Ascending aorta (tissue), 2 donors: ENCODE measurements at regions not wholly inside any gene's neighbourhood (a gene's known extent, or its start where the extent isn't known, plus 50 kb on each side); places are given as distances from the start of the nearest gene placed in this dataset.

Experiments used
- DNase-seq, 2 donors: peaks; one replicate each; pipeline ENCODE4 v3.0.0-alpha.2; 2019; ENCODE audit warnings: low spot score in 2 of 2
- H3K27ac ChIP-seq, 2 donors: fragments of 200-600 bp; sonication (generic); one replicate each; pipeline ENCODE4 v1.5.1; 2016 to 2017; ENCODE audit warnings: mild to moderate bottlenecking in 1 of 2
- H3K27me3 ChIP-seq: fragments of 200-600 bp; sonication (generic); one replicate; pipeline ENCODE4 v1.5.1; 2017
- H3K36me3 ChIP-seq, 2 donors: fragments of 200-600 bp; sonication (generic); one replicate each; pipeline ENCODE4 v1.5.1; 2016
- H3K4me1 ChIP-seq, 2 donors: fragments of 200-600 bp; sonication (generic); one replicate each; pipeline ENCODE4 v1.5.1; 2016 to 2017; ENCODE audit warnings: mild to moderate bottlenecking in 1 of 2
- H3K4me3 ChIP-seq, 2 donors: fragments of 200-600 bp; sonication (generic); one replicate each; pipeline ENCODE4 v1.5.1; 2016 to 2017; ENCODE audit warnings: mild to moderate bottlenecking in 1 of 2
- H3K9me3 ChIP-seq, 2 donors: fragments of 200-600 bp; sonication (generic); one replicate each; pipeline ENCODE4 v1.5.1; 2016
- CTCF ChIP-seq, 3 experiments: fragments of 200-600 bp in 2 of 3; fragments of 450-650 bp in 1 of 3; sonication (generic) in 2 of 3; IDR thresholded peaks; one replicate each; pipeline ENCODE4 v1.5.1; 2016 to 2019; ENCODE audit warnings: antibody characterized with exemption in 3 of 3, mild to moderate bottlenecking in 1 of 3, moderate library complexity in 1 of 3
- intact Hi-C: fragments of 100-400 bp; cut with DNase I; formaldehyde crosslinking; loops from one replicate; pipeline ENCODE4 v1.15.1; 2023

GRCh38 chr9:1505489-1505888, 455.3 kb downstream of the DMRT2 start:
- H3K27me3 ChIP-seq: no peaks in the 10 kb centered on the region
- H3K4me3 ChIP-seq: no peak overlapping the region
- H3K27ac ChIP-seq: no peak overlapping the region
- intact Hi-C loops: no loop called here
- H3K4me1 ChIP-seq: no peaks in the 10 kb centered on the region
- no peak for TF ChIP-seq CTCF (IDR thresholded peaks at IDR 0.05)
- H3K9me3 ChIP-seq: no peaks in the 10 kb centered on the region
- no peak for DNase-seq
- no peaks in the 10 kb centered on the region for H3K36me3 ChIP-seq

GRCh38 chr9:1510712-1511111, 460.6 kb downstream of the DMRT2 start:
- Histone ChIP-seq H3K27me3 (no peaks in the 10 kb centered on the region), H3K4me3 (no peak overlapping the region), H3K27ac (no peak overlapping the region), H3K36me3 (no peaks in the 10 kb centered on the region), H3K4me1 (no peaks in the 10 kb centered on the region), H3K9me3 (no peaks in the 10 kb centered on the region)
- no peak for TF ChIP-seq CTCF (IDR thresholded peaks at IDR 0.05)
- intact Hi-C loops: no loop called here
- no peak for DNase-seq

GRCh38 chr9:1513105-1513504, 462.9 kb downstream of the DMRT2 start:
- Histone ChIP-seq H3K27ac (no peak overlapping the region), H3K9me3 (no peaks in the 10 kb centered on the region), H3K27me3 (no peaks in the 10 kb centered on the region), H3K4me1 (no peaks in the 10 kb centered on the region), H3K36me3 (no peaks in the 10 kb centered on the region), H3K4me3 (no peak overlapping the region)
- DNase-seq: no peak
- no peak for TF ChIP-seq CTCF (IDR thresholded peaks at IDR 0.05)
- intact Hi-C loops: no loop called here

- Histone ChIP-seq H3K4me1 (no peaks in the 10 kb centered on the region), H3K27ac (no peak overlapping the region), H3K4me3 (no peak overlapping the region), H3K9me3 (no peaks in the 10 kb centered on the region), H3K27me3 (no peaks in the 10 kb centered on the region), H3K36me3 (no peaks in the 10 kb centered on the region)
- DNase-seq: no peak
- TF ChIP-seq CTCF (IDR thresholded peaks at IDR 0.05): no peak
- intact Hi-C loops: no loop called here
Observed at GRCh38 chr9:1514250-1514649, 464.1 kb downstream of the DMRT2 start.

GRCh38 chr9:1514776-1515363, 464.7 kb downstream of the DMRT2 start:
- Histone ChIP-seq H3K27ac (no peak overlapping the region), H3K4me1 (no peaks in the 10 kb centered on the region), H3K4me3 (no peak overlapping the region), H3K36me3 (no peaks in the 10 kb centered on the region), H3K27me3 (no peaks in the 10 kb centered on the region), H3K9me3 (no peaks in the 10 kb centered on the region)
- no peak for DNase-seq
- intact Hi-C loops: no loop called here
- TF ChIP-seq CTCF (IDR thresholded peaks at IDR 0.05): no peak

- intact Hi-C loops: no loop called here
- no peak overlapping the region for H3K27ac ChIP-seq
- no peaks in the 10 kb centered on the region for H3K36me3 ChIP-seq
- no peak for TF ChIP-seq CTCF (IDR thresholded peaks at IDR 0.05)
- no peaks in the 10 kb centered on the region for H3K9me3 ChIP-seq
- no peaks in the 10 kb centered on the region for H3K4me1 ChIP-seq
- H3K27me3 ChIP-seq: no peaks in the 10 kb centered on the region
- no peak overlapping the region for H3K4me3 ChIP-seq
- no peak for DNase-seq
Observed at GRCh38 chr9:1515557-1515956, 465.4 kb downstream of the DMRT2 start.
